ENCODE measurements at regions not wholly inside any gene's neighbourhood (a gene's known extent, or its start where the extent isn't known, plus 50 kb on each side); places are given as distances from the start of the nearest gene placed in this dataset.

- no peaks in the 10 kb centered on the region for H3K27me3 ChIP-seq (ENCODE audit: control insufficient read depth in 1 of 2, insufficient read depth in 2 of 2, low read length in 2 of 2)
- intact Hi-C loops (cut with micrococcal nuclease; ENCODE audit: unreplicated experiment) (no loop called here), in situ Hi-C loops (cut with HindIII; ENCODE audit: extremely low pct_ligation_motif_present, low pct_unique_long_range_greater_than_20kb) (loop anchor here (25.0 kb wide), 1 partner anchor 1566 kb away; the partner anchor contains the start of gene SLIT2)
- BruUV-seq (replicated peaks), result no TSS peak
- no peaks in the 10 kb centered on the region for H4K20me1 ChIP-seq (ENCODE audit: insufficient read depth, low read length)
- DNase-seq (ENCODE audit: low spot score) (no peak), ATAC-seq (no peak; the same call in 2 of the 3 replicates), FAIRE-seq (no peak)
- no peak for TF ChIP-seq HNF1B (CRISPR knock-in tag; IDR thresholded peaks at IDR 0.05)
- TF ChIP-seq, protein P1, sequence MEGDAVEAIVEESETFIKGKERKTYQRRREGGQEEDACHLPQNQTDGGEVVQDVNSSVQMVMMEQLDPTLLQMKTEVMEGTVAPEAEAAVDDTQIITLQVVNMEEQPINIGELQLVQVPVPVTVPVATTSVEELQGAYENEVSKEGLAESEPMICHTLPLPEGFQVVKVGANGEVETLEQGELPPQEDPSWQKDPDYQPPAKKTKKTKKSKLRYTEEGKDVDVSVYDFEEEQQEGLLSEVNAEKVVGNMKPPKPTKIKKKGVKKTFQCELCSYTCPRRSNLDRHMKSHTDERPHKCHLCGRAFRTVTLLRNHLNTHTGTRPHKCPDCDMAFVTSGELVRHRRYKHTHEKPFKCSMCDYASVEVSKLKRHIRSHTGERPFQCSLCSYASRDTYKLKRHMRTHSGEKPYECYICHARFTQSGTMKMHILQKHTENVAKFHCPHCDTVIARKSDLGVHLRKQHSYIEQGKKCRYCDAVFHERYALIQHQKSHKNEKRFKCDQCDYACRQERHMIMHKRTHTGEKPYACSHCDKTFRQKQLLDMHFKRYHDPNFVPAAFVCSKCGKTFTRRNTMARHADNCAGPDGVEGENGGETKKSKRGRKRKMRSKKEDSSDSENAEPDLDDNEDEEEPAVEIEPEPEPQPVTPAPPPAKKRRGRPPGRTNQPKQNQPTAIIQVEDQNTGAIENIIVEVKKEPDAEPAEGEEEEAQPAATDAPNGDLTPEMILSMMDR (CRISPR knock-in tag; IDR thresholded peaks at IDR 0.05), result 0 out of 2 replicates have a peak, but pooled peaks have one; percentile 3
- no peak for TF ChIP-seq ZNF34 (CRISPR knock-in tag; IDR thresholded peaks at IDR 0.05; ENCODE audit: borderline replicate concordance)
- no peak overlapping the region for H3K4me3 ChIP-seq (replicated peaks in 1 of 3; ENCODE audit: insufficient read depth in 1 of 3, low read depth in 2 of 3, low read length in 3 of 3)
- WGBS (ENCODE audit: low lambda C conversion rate), result 48% methylated on average over 18 of the region's 18 CpGs
- H3K4me2 ChIP-seq (ENCODE audit: low read depth, low read length), result no peak overlapping the region
- H3K9me3 ChIP-seq (ENCODE audit: low read length), result 0 out of 2 replicates have a peak, but pooled peaks cover 9% of the 10 kb centered on the region
- ChIA-PET POLR2A (no interaction called here), CTCF (ENCODE audit: low intra/inter-chr PET ratio, low total read pairs) (no interaction called here)
- no peaks in the 10 kb centered on the region for H3K36me3 ChIP-seq (replicated peaks in 1 of 2; ENCODE audit: control insufficient read depth in 1 of 2, insufficient read depth in 2 of 2, low read length in 2 of 2)
- no peaks in the 10 kb centered on the region for H3K79me2 ChIP-seq (ENCODE audit: insufficient read depth, low read length)
- H3K27ac ChIP-seq (ENCODE audit: extremely low read length, insufficient read depth, low read length), result no peak overlapping the region
- peaks cover 11% of the 10 kb centered on the region; the same call in 1 of the 2 replicates for H3K4me1 ChIP-seq (ENCODE audit: insufficient read depth, low read length)
- no peak overlapping the region for H3K9ac ChIP-seq (ENCODE audit: insufficient read depth, low read depth, low read length)
- no peak overlapping the region for H2AFZ ChIP-seq (ENCODE audit: low read length)
Observed at GRCh38 chr4:18695733-18696527, 674.4 kb upstream of the LCORL start.

Measured in HepG2 (cell line).